ENCODE measurements at regions not wholly inside any gene's neighbourhood (a gene's known extent, or its start where the extent isn't known, plus 50 kb on each side); places are given as distances from the start of the nearest gene placed in this dataset.

GRCh38 chrX:38887222-38887621 lies 86.0 kb downstream of the MID1IP1 start:
- DNase-seq (ENCODE audit: low read depth in 3 of 3): no peak

DNA sequence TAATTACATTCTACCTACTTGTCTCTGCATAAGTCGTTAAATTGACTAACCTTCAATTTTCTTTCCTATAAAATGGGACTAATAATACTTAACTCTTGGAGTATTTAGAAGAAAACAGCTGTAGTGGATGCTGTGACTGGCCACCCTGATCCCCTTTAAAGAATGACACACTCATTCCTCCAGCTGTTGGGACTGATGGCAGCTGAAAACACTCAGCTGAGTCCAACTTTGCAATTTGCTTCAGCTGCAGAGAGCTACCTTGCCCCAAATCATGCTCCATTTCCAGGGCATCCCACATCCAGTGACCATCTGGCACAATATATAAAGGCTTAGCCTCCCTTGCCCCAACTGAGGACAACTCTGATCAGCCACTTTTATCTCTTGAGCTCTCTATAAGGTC lies 89.1 kb downstream of the MID1IP1 start:
- no peak for DNase-seq (ENCODE audit: low read depth in 3 of 3)

- no peak for DNase-seq (ENCODE audit: low read depth in 3 of 3)
These were observed 89.7 kb downstream of the MID1IP1 start for GRCh38 chrX:38890963-38891362.

- peak in 2 of 3 donors; percentile 1 to 10 for DNase-seq (ENCODE audit: low read depth in 3 of 3)
These were observed 90.6 kb downstream of the MID1IP1 start for GRCh38 chrX:38891641-38892413.

- no peak for DNase-seq (ENCODE audit: low read depth in 3 of 3)
These were observed 92.2 kb downstream of the MID1IP1 start for GRCh38 chrX:38893441-38893840.

DNA sequence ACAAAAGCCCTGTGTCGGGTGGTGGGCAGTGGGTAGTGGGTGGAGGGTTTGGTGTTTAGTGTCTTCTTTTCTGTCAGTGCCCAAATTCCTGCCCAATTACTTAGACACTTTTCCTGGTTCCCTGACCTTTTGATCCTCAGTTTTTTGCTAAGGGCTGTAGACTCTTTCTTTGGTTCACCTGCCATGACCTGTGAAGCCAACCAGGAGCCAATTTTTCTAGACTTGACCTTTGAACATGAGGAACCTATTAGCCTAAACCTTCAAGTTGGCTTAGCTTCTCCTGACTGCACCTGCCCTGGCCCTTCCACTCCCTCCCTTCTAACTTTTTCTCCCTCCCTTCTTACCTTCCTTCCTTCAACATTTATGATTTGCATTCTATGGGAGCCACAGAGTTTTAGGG lies 94.5 kb downstream of the MID1IP1 start:
- no peak for DNase-seq (ENCODE audit: low read depth in 3 of 3)

GRCh38 chrX:38896724-38897298 lies 95.6 kb downstream of the MID1IP1 start:
- DNase-seq (ENCODE audit: low read depth in 3 of 3): no peak

DNA sequence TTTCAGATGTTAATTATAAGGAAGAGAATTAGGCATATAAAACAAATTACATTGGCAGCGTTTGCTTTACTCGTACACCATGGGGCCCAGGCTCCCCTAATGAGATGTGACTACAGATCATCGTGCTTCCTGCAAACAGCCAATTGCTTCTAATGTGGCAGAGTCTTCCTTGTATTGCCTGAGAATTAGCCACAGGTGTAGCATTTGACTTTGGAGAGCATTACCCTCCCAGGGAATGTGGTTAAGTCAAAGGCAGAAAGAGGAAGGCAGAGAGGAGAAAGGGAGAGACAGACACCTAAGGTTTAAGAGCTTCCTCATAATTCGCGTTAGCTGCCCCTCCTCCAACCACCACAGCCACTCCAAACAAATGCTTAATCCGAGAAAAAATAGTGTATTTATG lies 97.0 kb downstream of the MID1IP1 start:
- no peak for DNase-seq (ENCODE audit: low read depth in 3 of 3)

GRCh38 chrX:38899650-38900049 lies 98.4 kb downstream of the MID1IP1 start:
- DNase-seq (ENCODE audit: low read depth in 3 of 3): no peak

GRCh38 chrX:38900719-38901118 lies 99.5 kb downstream of the MID1IP1 start:
- DNase-seq (ENCODE audit: low read depth in 3 of 3): no peak

DNA sequence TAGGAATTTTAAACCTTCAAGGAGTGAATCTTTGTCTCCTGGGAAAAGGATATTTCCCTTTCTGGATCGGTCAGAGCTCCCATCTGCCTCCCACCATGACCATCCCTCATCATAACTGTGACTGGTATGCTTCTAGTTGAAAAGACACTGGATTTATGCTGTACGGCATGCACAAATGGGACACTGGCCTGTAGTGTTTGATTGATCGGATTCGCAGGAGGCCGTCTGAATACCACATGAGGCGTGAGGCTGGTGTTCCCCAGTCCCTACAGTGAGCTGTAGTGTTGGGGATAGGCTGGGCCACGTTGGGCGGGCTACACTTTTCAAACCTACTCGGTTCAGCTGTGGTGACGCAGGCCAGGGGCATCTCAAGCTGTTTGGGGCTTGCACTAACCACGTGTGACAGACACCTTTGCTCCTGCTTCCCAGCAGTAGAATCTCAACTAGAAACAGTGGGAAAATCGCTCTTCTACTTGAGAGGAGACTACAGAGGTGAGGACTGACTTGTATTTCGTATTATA lies 101.8 kb downstream of the MID1IP1 start:
- DNase-seq (ENCODE audit: low read depth in 3 of 3): no peak

DNA sequence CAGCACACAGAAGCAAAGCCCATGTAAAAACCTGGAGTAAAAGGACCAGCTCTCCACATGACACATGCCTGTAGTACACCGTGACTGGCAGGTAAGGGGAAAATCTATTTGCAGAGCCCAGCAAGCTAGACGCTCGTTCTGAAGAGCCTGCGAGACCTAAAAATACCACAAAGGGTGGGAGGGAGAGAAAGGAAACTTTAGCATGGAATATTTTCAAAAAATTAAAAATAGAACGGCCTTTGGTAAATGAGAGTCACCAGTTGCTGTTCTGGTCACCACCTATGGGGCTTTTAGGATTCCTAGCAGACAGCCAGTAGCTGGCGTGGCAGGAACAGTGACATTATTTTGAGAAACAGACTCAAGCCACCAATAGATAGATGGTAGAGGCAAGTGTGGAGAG lies 115.5 kb downstream of the MID1IP1 start:
- no peak for DNase-seq (ENCODE audit: low read depth in 3 of 3)

- DNase-seq (ENCODE audit: low read depth in 3 of 3): no peak
These were observed 116.7 kb downstream of the MID1IP1 start for GRCh38 chrX:38917954-38918353.

- no peak for DNase-seq (ENCODE audit: low read depth in 3 of 3)
These were observed 117.9 kb downstream of the MID1IP1 start for GRCh38 chrX:38919202-38919601.

DNA sequence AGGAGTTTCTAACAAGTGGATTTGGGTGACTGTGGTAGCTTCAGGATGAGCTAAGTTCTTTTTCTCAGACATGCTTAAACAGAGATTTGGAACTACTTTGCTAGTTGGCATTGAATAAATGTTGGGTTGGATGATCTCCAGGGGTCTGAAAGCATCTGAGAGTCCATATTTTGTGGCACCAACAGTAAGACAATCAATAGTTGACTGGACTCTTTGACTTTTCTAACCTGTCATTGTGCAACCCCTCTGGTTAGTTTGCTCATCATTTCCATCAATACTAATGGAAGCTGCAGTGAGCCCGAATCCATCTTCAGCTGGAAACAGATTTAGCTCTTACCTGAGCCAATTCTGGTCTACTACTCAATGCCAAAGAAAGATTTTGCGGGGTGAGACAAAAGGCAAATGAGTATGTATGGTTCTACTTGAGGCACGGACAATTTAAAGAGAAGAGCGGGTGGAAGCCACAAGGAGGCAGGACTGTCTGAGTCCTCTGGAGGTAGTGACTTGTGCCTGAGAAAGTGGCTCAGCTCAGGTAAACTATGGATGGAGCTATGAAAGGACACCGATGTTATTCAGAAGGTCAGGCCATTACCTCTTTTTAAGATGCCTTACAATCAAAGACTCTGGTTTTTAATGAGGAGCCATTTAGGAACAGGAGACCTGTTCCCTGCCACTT lies 118.7 kb downstream of the MID1IP1 start:
- no peak for DNase-seq (ENCODE audit: low read depth in 3 of 3)

DNA sequence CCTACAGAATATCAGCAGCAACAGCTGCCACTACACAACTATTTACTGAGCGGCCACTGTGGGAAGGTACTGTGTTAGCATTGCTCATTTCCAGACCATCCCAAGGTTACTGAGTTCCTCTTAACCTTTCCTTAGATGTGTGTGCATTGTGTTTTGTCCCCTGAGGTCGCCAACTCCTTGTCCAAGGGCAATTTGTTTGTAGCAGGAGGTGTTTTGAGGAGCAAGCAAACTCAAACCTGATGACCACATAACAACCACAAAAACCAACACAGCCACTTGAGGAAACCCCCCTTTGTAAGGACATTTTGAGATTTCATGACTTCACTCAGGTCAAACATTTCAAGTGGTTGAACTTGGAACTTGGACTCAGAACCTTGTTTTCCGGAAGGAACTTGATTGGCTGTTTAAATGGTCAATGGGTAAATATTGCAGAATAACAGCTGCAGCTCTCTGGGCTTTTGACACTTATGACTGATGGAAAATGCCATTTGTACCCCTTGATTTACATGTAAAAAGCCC lies 122.3 kb downstream of the MID1IP1 start:
- DNase-seq (ENCODE audit: low read depth in 3 of 3): no peak

DNA sequence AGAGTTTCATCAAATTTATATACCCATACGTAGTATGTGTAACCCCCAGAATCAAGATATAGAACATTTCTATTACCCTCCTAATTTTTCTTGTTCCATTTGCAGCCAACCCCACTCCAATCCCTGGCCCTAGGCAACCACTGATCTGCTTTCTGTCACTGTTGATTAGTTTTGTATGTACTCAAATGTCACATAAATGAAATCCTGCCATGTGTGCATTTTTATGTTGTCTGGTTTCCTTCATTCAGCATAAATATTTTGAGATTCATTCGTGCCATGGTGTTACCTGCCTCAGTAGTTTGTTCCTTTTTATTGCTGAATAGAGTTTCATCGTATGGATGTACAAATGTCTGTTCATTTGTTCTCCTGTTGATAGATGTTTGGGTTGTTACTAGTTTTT lies 126.3 kb downstream of the MID1IP1 start:
- no peak for DNase-seq (ENCODE audit: low read depth in 3 of 3)

DNA sequence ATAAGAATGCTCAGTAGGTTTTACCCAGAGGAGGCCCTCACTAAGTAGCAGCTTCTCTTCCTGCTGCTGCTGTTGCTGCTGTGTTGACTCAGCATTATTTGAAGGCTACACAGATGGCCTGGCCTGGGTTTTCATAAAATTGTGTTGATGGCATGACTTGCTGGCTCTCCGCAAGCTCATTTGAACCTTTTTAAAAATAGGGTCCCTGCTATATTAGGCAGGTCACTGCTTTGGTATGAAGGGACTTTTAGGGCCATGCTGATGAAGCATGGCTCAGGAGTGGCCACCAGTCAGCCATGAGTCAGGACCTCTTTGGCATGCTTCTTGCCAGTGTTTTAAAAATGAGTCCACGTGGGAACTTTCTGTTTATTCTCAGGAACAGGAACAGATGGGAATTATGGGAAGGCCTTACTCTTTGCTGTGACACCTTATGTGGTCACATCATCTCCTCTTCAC lies 128.7 kb downstream of the MID1IP1 start:
- no peak for DNase-seq (ENCODE audit: low read depth in 3 of 3)

DNA sequence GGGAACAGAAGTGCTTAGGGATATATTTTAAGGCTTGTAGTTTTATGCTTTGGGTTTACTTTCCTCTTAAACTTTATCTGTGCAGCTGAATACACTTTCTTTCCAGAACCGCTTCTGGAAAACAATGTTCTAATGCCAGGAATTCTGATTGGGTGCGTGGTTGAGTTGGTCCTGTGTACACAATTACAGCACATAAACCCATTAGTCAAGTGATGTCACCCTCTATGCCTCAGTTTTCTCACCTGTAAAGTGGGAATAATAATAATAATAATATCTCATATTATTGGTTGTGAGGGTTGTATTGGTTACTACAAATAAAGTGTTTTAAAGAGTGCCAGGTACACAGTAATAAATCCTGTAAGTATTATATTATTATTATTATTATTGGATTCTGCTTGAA lies 129.2 kb downstream of the MID1IP1 start:
- no peak for DNase-seq (ENCODE audit: low read depth in 3 of 3)

DNA sequence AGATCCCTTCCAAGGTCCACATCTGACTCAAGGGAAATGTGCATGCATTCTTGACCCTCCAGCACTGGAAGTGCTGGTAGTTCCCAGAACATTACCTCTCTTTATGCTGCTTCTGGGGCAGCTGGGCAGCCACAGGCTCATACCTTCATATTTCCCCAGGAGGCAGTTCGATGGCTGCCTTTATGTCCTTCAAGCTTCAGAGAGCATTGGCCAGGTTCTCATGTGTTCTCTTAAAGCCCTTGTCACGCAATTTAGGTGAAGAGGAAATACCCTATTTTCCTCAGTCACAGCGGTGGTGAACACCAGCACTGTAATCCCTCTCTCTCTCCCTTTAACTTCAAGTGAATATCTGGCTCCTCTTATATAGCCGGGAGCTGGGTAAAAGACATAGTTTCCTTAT lies 134.3 kb downstream of the MID1IP1 start:
- no peak for DNase-seq (ENCODE audit: low read depth in 3 of 3)

DNA sequence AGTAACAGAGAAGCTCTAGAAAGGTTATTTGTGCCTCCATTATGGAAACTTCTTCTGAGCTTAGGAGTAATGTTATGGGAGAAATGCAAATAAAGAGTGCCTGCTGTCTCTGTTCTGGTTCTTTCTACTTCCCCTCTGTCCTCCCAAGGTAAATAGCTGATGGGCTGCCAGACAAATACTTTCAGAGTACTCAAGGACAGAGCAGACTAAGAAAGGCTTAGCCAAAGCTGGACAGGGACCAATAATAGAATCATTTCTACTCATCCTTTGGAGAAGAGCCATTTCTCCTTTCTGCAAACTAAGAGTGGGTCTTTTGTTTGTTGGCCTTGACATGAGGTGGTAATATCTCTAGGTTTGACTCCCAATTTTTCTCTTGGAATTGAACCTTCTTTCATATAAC lies 136.1 kb downstream of the MID1IP1 start:
- DNase-seq (ENCODE audit: low read depth in 3 of 3): no peak

DNA sequence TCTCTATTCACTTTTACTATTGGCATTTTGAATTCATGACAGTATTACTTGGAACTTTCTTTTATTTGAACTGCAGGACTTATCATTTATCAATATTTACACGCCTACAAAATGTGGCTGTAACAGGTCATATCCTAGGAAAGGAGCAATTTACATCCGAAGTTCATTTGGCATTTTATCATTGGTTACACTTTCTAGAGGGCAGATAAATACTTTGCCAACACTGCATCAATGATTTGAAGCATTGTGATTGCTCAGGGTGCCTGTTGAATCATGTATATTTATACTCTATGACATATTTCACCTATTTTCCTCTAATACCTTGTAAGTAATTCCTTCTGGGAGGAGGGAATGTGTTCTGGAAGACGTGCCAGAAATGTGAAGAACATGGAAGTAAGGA lies 136.7 kb downstream of the MID1IP1 start:
- no peak for DNase-seq (ENCODE audit: low read depth in 3 of 3)

- DNase-seq (ENCODE audit: low read depth in 3 of 3): no peak
These were observed 137.8 kb downstream of the MID1IP1 start for GRCh38 chrX:38939067-38939466.
